Astrocyte of the cerebellum (primary cell): ENCODE measurements at regions not wholly inside any gene's neighbourhood (a gene's known extent, or its start where the extent isn't known, plus 50 kb on each side); places are given as distances from the start of the nearest gene placed in this dataset.
"Not testable (repeated sequence)": the region's sequence is repeated elsewhere in the genome, so short reads cannot be mapped to it uniquely, and the experiment has no call there.

Experiments used
- DNase-seq: peaks from one replicate; pipeline ENCODE4 v3.0.0-alpha.2; 2011; ENCODE audit warnings: low read depth
- H3K4me3 ChIP-seq: 2 replicates; pipeline ENCODE4 v1.5.1; 2011; ENCODE audit warnings: mild to moderate bottlenecking, low read depth, low read length, moderate library complexity
- in situ Hi-C: cut with HindIII; loops from 2 replicates; pipeline ENCODE4 v1.10.0; 2017; ENCODE audit warnings: low sequenced_read_pairs
- TF ChIP-seq, protein P1 (sequence below): IDR thresholded peaks from 2 replicates; pipeline ENCODE4 v1.5.1; 2012; ENCODE audit warnings: low read length, low read depth, moderate library complexity, mild to moderate bottlenecking; ENCODE audit errors: missing control alignments

DNA sequence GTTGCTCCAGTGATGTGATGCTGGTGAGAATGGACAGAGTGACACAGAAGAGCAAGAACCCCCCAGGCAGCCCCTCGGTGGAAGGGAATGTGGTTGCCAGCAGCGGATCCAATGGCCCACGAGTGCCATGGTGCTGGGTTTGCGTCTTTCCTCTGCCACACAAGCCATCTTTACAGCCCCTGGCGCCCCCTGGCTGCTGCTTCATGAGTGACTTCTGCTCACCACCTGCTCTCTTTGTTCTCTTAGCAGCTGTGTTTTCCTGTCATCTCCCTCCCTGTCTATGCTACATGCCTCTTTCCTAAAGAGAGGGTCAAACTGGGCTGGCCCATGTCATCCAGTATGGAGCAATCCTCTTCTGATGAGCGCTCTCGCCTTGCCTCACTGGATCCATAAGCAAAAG, 300.0 kb upstream of the SMIM21 start:
- in situ Hi-C loops = no loop called here
- H3K4me3 ChIP-seq = no peak overlapping the region
- TF ChIP-seq, protein P1, sequence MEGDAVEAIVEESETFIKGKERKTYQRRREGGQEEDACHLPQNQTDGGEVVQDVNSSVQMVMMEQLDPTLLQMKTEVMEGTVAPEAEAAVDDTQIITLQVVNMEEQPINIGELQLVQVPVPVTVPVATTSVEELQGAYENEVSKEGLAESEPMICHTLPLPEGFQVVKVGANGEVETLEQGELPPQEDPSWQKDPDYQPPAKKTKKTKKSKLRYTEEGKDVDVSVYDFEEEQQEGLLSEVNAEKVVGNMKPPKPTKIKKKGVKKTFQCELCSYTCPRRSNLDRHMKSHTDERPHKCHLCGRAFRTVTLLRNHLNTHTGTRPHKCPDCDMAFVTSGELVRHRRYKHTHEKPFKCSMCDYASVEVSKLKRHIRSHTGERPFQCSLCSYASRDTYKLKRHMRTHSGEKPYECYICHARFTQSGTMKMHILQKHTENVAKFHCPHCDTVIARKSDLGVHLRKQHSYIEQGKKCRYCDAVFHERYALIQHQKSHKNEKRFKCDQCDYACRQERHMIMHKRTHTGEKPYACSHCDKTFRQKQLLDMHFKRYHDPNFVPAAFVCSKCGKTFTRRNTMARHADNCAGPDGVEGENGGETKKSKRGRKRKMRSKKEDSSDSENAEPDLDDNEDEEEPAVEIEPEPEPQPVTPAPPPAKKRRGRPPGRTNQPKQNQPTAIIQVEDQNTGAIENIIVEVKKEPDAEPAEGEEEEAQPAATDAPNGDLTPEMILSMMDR = peak; percentile 56
- peak; percentile 3 for DNase-seq

DNA sequence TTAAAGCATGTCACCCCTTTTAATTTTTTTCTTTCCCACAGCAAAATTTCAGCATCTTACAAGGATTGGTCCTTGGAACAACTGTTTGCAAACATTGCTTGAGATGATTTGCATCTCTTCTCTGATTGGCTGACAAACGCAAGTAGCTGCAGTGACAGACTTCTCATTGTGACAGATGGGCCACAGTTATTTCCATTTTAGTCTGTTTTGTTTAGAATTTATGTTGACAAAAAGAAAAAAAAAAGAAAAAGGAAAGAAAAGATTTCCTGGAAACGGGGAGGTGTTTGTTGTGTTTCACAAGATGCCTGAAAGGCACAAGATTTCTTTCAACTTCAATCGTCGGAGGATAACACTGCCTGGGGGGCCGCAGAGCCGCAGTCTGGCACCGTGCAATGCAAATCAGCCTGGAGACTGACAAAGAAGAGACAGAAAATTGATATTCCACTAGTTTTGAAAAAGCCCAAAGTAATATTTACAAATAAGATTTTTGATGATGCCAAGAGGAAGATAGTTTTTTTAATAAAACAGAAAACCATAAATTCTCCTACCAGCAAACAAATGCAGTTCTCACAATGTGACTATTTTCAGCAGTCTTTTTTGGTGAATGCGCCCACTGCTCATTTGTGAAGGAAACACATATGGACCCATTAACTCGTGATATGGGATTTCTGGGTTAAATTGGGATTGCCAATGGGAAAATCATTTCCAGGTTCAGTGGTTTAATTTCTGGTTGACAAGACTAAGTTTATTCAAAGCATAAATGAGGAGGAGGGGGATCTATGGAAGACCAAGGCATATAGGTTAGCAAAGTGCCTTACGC, 296.2 kb upstream of the SMIM21 start:
- H3K4me3 ChIP-seq = no peak overlapping the region
- in situ Hi-C loops = no loop called here
- DNase-seq = no peak
- TF ChIP-seq, protein P1 = no peak

DNA sequence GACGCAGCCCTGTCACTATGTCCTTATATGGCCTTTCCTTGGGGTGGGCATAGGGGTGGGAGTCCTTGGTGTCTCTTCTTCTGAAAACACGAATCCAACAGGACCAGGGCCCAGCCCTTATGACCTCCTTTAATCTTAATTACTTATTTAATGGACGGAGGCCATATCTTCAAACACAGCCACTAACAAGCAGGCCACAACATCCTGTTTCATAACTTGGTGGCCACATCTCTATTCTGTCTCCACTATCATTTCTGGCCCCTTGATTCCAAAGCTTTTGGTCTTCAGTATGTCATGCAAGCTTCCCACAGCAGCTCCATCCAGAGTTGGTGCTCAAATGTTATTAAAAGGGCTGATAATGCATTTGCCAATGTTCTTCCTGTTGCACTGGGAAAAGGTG, 287.3 kb upstream of the SMIM21 start:
- H3K4me3 ChIP-seq = no peak overlapping the region
- in situ Hi-C loops = no loop called here
- DNase-seq = no peak
- TF ChIP-seq, protein P1 = no peak

DNA sequence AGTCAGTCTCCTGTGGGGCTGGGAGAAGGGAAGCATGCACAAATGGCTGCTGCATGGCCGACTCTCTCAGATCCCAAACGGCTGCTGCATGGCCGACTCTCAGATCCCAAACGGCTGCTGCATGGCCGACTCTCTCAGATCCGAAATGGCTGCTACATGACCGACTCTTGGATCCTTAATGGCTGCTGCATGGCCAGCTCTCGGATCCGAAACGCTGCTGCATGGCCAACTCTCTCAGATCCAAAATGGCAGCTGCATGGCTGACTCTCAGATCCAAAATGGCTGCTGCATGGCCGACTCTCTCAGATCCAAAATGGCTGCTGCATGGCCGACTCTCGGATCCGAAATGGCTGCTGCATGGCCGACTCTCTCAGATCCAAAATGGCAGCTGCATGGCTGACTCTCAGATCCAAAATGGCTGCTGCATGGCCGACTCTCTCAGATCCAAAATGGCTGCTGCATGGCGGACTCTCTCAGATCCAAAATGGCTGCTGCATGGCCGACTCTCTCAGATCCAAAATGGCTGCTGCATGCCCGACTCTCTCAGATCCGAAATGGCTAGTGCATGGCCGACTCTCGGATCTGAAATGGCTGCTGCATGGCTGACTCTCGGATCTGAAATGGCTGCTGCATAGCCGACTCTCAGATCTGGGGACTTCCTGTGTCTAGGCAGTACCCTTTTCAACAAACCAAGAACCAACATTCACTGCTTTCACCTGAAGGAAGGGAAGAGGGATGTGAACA, 284.8 kb upstream of the SMIM21 start:
- in situ Hi-C loops, DNase-seq: not testable (repeated sequence)

DNA sequence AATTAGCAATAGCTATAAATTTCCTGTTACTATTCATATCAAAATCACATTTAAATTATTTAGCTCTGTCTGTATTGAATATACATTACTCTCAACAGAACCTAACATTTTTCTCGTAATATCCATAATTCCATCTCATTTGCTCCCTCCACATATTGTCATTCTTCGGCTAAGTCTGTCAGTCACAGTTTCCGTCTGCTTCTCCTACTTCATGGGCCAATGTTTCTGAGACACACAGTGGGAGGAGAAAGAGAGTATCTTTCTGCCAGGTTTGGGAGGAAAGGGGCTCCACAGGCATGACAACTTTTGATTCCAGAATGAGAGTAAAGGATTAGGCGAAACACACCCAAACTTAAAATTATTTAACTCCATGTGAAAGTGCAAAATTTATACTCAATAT, 273.1 kb upstream of the SMIM21 start:
- H3K4me3 ChIP-seq = no peak overlapping the region
- in situ Hi-C loops = no loop called here
- DNase-seq = no peak
- TF ChIP-seq, protein P1 = no peak

More for the DNA sequence above, 284.8 kb upstream of the SMIM21 start:
- H3K4me3 ChIP-seq = not testable (repeated sequence)

DNA sequence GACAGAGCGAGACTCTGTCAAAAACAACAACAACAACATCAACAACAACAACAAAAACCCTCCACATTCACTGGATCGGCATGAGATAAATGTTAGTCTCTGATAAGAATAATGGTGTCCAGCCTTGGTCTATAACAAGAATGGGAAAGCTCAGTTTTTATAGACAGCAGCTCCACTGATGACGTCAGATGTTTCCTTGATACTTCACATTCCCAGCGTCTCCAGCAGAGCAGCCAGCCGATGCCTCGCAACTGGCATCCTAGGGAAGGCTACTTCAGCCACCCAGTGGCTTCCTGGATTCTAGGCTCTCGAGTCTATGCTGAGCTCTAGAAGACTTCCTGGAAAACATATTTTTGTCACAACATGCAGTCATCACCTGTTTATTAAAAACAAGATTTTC, 271.4 kb upstream of the SMIM21 start:
- H3K4me3 ChIP-seq = no peak overlapping the region
- DNase-seq = no peak
- TF ChIP-seq, protein P1 = no peak
- in situ Hi-C loops = no loop called here

DNA sequence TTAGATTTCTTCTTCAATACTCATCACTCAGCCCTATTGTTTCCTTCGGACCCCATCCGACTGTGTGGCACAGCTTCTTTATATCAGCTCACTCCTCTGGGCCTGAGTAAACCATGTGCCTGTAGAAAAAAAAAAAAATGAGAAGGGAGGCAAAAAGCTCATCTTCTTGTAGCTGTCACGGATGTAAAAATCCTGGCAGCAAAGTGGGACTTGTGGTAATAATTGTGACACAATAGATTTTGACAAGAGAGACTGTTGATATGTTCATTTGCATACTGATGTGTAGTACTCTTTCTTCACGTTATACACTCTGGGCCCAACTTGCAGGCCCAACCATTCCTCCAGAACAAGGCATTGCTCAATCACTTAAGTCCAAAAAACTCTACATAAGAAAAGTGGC, 270.0 kb upstream of the SMIM21 start:
- no peak for DNase-seq
- in situ Hi-C loops = no loop called here
- no peak overlapping the region for H3K4me3 ChIP-seq
- TF ChIP-seq, protein P1 = no peak
